K562 (cell line): ENCODE measurements at regions not wholly inside any gene's neighbourhood (a gene's known extent, or its start where the extent isn't known, plus 50 kb on each side); places are given as distances from the start of the nearest gene placed in this dataset.

Source experiments
- KHSRP ChIP-seq: fragments of 450-650 bp; IDR thresholded peaks from 2 replicates; pipeline ENCODE4 v1.6.1; 2017
- TF ChIP-seq, protein P1 (sequence below), 2 experiments: fragments of 450-650 bp in 1 of 2; sonication (generic) in 1 of 2; formaldehyde crosslinking in 1 of 2; IDR thresholded peaks; 2 replicates each; pipeline versions ENCODE4 v1.7.1 to v1.9.0; 2016 to 2022; ENCODE audit warnings: inconsistent platforms in 1 of 2, mild to moderate bottlenecking in 1 of 2, missing genetic modification reagents in 1 of 2
- TF ChIP-seq, protein P2 (sequence below): sonication (generic); formaldehyde crosslinking; IDR thresholded peaks from 2 replicates; pipeline ENCODE4 v1.8.0; 2022; ENCODE audit warnings: missing genetic modification reagents, mild to moderate bottlenecking, borderline replicate concordance
- TF ChIP-seq, protein P3 (sequence below): sonication (generic); formaldehyde crosslinking; IDR thresholded peaks from 2 replicates; pipeline ENCODE4 v1.8.0; 2023; ENCODE audit warnings: missing genetic modification reagents, mild to moderate bottlenecking, borderline replicate concordance

- TF ChIP-seq, protein P1, sequence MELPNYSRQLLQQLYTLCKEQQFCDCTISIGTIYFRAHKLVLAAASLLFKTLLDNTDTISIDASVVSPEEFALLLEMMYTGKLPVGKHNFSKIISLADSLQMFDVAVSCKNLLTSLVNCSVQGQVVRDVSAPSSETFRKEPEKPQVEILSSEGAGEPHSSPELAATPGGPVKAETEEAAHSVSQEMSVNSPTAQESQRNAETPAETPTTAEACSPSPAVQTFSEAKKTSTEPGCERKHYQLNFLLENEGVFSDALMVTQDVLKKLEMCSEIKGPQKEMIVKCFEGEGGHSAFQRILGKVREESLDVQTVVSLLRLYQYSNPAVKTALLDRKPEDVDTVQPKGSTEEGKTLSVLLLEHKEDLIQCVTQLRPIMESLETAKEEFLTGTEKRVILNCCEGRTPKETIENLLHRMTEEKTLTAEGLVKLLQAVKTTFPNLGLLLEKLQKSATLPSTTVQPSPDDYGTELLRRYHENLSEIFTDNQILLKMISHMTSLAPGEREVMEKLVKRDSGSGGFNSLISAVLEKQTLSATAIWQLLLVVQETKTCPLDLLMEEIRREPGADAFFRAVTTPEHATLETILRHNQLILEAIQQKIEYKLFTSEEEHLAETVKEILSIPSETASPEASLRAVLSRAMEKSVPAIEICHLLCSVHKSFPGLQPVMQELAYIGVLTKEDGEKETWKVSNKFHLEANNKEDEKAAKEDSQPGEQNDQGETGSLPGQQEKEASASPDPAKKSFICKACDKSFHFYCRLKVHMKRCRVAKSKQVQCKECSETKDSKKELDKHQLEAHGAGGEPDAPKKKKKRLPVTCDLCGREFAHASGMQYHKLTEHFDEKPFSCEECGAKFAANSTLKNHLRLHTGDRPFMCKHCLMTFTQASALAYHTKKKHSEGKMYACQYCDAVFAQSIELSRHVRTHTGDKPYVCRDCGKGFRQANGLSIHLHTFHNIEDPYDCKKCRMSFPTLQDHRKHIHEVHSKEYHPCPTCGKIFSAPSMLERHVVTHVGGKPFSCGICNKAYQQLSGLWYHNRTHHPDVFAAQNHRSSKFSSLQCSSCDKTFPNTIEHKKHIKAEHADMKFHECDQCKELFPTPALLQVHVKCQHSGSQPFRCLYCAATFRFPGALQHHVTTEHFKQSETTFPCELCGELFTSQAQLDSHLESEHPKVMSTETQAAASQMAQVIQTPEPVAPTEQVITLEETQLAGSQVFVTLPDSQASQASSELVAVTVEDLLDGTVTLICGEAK (IDR thresholded peaks at IDR 0.05) = no peak
- TF ChIP-seq, protein P1 (CRISPR knock-in tag; IDR thresholded peaks at IDR 0.05) = peak; percentile 26; the same call in 1 of the 2 replicates
- TF ChIP-seq, protein P2, sequence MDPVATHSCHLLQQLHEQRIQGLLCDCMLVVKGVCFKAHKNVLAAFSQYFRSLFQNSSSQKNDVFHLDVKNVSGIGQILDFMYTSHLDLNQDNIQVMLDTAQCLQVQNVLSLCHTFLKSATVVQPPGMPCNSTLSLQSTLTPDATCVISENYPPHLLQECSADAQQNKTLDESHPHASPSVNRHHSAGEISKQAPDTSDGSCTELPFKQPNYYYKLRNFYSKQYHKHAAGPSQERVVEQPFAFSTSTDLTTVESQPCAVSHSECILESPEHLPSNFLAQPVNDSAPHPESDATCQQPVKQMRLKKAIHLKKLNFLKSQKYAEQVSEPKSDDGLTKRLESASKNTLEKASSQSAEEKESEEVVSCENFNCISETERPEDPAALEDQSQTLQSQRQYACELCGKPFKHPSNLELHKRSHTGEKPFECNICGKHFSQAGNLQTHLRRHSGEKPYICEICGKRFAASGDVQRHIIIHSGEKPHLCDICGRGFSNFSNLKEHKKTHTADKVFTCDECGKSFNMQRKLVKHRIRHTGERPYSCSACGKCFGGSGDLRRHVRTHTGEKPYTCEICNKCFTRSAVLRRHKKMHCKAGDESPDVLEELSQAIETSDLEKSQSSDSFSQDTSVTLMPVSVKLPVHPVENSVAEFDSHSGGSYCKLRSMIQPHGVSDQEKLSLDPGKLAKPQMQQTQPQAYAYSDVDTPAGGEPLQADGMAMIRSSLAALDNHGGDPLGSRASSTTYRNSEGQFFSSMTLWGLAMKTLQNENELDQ = peak; percentile 86; the same call in 1 of the 2 replicates
- TF ChIP-seq, protein P3, sequence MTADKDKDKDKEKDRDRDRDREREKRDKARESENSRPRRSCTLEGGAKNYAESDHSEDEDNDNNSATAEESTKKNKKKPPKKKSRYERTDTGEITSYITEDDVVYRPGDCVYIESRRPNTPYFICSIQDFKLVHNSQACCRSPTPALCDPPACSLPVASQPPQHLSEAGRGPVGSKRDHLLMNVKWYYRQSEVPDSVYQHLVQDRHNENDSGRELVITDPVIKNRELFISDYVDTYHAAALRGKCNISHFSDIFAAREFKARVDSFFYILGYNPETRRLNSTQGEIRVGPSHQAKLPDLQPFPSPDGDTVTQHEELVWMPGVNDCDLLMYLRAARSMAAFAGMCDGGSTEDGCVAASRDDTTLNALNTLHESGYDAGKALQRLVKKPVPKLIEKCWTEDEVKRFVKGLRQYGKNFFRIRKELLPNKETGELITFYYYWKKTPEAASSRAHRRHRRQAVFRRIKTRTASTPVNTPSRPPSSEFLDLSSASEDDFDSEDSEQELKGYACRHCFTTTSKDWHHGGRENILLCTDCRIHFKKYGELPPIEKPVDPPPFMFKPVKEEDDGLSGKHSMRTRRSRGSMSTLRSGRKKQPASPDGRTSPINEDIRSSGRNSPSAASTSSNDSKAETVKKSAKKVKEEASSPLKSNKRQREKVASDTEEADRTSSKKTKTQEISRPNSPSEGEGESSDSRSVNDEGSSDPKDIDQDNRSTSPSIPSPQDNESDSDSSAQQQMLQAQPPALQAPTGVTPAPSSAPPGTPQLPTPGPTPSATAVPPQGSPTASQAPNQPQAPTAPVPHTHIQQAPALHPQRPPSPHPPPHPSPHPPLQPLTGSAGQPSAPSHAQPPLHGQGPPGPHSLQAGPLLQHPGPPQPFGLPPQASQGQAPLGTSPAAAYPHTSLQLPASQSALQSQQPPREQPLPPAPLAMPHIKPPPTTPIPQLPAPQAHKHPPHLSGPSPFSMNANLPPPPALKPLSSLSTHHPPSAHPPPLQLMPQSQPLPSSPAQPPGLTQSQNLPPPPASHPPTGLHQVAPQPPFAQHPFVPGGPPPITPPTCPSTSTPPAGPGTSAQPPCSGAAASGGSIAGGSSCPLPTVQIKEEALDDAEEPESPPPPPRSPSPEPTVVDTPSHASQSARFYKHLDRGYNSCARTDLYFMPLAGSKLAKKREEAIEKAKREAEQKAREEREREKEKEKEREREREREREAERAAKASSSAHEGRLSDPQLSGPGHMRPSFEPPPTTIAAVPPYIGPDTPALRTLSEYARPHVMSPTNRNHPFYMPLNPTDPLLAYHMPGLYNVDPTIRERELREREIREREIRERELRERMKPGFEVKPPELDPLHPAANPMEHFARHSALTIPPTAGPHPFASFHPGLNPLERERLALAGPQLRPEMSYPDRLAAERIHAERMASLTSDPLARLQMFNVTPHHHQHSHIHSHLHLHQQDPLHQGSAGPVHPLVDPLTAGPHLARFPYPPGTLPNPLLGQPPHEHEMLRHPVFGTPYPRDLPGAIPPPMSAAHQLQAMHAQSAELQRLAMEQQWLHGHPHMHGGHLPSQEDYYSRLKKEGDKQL (CRISPR knock-in tag) = no peak
- no peak for TF ChIP-seq KHSRP
These were observed 84.2 kb downstream of the DAPL1 start (continued) for GRCh38 chr2:158879229-158879903.
